Retina (tissue), 1 donor: ENCODE measurements at regions not wholly inside any gene's neighbourhood (a gene's known extent, or its start where the extent isn't known, plus 50 kb on each side); places are given as distances from the start of the nearest gene placed in this dataset.
"Not testable (repeated sequence)": the region's sequence is repeated elsewhere in the genome, so short reads cannot be mapped to it uniquely, and the experiment has no call there.

Experiments used
- DNase-seq: peaks from one replicate; pipeline ENCODE4 v3.0.0-alpha.2; 2016

DNA sequence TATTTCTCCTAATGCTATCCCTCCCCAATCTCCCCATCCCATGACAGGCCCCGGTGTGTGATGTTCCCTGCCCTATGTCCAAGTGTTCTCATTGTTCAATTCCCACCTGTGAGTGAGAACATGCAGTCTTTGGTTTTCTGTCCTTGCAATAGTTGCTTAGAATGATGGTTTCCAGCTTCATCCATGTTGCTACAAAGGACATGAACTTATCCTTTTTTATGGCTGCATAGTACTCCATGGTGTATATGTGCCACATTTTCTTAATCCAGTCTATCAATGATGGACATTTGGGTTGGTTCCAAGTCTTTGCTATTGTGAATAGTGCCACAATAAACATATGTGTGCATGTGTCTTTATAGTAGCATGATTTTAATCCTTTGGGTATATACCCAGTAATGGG lies 51.3 kb upstream of the RIOK2 start:
- DNase-seq = not testable (repeated sequence)

DNA sequence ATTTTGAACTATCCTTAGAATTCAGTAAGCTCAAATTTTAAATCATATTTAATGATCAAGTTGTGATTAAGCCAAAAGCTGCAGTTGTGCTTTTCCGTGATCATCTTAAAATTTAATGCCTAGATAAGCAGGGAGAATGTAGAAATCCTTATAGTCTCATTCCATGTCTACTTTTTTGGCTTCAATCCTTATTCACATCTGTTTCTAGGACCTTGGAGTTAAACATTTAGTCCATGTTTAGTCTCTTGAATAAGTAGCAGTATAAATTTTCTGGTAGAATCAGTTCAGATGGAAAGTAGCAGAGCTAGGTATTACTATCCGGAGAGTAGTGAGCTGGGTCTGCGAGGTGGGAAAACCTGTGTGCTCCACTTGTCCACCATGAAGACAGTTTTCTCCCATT lies 59.3 kb upstream of the RIOK2 start:
- DNase-seq = no peak

DNA sequence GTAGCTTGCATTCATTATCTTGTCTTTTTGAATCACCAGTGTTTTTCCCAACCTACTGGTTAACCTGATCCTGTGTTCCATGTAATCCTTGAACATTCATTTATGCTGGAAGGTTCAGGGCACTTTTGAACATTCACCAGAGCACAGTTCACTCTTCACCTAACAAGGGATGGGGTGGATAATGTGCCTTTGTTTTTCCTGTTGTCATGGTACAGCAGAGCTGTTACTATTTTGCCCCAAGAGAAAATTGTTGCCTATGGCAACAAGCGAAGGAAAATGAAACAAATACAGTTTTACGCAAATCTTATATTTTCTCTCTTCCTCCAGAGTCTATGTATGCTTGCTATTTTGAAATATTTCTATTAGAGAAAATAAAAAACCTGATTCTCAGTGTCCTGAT lies 60.3 kb upstream of the RIOK2 start:
- DNase-seq = no peak

DNA sequence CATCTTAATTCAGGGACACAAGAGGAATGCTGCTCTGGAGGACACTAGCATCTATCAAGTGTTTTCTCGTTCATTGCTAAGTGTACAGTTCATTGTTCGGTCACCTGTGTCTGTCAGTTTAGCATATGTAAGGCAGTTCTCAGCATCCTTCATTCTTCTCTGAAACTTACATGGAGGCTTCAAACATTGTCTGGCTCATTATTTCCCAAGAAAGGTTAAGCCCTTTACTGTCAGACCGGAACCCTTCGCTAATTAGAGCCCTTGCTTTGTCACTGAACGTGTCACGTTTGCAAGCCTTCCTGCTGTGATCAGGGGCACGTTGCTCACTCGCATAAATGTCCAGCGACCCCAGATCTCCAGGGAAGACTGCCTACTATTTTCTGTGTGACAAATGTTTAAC lies 62.3 kb upstream of the RIOK2 start:
- DNase-seq = peak; percentile 75

DNA sequence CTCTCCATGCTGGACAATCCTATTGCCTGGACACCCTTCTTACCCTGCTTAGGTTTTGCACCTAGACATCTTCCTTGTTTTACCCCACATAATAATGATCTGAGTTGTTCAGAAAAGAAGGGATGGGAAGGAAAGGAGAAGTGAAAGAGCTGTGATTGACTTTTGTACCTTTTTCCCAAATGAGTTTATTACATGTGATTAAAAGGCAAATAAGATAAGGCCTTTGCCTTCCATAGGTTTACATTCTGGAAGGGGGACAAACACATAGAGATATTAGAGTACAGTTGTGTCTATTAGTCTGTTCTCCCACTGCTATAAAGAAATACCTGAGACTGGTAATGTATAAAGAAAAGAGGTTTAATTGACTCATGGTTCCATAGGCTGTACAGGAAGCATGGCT lies 67.1 kb upstream of the RIOK2 start:
- DNase-seq = no peak

DNA sequence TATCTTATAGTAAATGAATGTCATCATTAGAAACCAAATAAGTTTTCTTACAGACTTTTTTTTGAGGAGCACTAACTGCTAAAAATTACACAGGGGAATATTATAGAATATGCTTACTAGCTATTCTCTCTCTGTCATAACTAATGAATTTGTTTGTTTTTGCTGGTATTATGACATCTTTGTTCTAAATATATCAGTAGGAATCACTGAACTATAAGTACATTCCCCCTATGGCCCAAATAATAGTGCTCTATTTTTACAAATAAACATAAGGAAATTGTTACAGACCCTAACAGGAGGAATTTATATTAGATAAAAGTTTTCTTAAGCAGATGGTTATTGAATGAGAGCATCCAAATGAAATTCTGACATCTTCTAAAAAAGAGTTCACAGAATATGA lies 83.0 kb upstream of the RIOK2 start:
- no peak for DNase-seq

DNA sequence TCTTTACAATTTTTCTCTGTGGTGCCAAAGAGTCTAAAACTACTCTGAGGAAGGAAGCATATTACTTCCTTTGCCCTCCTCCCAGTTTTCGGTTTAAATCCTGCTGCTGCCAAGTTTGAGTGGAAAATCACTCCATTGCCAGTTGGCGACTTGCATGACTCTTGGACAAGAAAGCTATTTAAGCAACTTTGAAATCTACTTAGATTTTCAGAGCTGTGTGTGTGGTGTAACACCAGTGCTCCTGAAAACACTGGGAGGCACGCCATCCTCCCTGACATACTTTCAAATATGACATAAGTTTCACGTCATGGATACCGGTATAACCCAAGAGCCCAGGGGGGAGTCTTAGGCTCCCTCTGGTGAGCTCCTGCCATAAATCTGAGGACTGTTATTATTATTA lies 83.5 kb upstream of the RIOK2 start:
- DNase-seq = no peak

DNA sequence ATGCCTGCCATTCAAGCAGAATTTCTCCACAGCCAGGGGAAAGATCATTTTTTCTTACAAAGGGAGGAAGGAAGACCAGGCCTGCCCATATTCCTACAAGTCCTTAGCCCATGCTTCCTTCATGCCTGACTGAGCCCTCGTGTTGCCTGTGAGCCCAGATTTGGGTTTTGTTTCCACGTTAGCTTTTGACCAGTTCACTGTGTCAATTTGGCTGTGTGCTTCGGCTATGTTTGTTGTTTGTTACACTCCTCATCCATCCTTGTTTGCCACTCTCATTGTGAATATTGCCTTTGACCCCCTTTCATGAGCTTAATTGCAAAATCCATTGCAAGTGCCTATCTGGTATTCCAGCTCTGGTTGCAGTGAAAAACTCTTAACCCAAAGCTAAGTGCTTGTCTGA lies 84.7 kb upstream of the RIOK2 start:
- no peak for DNase-seq

DNA sequence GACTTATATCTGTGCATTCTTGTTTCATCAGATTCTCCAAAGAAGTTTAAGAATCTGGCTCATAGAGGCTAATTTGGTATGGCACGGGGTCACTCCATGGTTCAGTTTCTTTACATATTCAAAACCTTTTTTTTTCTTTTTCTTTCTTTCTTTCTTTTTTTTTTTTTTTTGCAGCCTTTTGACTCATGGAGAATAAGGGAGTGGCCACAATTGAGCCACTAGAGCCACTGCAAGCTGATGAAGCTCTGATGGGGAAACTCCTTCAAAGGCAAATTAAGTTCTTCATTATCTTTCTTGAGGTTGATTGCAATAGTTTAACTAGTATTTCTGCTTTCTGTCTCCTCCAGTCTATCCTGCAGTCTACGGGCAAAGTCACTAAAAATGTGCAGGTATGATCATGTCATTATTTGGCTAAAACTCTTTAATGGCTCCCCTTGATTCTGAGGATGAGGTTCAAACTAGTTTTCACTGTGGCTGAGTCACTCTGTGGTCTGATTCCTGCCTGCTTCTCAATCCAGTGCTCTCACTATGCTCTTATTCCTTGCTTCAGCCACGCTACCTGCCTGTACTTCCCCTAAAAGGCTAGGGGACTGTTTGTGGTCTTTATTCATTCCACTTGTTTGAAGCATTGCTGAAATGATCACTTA lies 93.5 kb upstream of the RIOK2 start:
- DNase-seq = no peak

DNA sequence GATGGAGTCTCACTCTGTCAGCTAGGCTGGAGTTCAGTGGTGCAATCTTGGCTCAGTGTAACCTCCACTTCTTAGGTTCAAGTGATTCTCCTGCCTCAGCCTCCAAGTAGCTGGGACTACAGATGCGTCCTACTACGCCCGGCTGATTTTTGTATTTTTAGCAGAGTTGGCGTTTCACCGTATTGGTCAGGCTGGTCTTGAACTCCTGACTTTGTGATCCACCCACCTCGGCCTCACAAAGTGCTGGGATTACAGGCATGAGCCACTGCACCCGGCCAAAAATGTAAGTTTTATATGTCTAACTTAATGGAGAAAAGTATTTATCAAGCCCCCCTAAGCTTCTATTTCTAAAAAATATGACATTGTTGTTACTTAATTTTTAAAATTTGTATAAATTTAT lies 98.2 kb upstream of the RIOK2 start:
- no peak for DNase-seq

DNA sequence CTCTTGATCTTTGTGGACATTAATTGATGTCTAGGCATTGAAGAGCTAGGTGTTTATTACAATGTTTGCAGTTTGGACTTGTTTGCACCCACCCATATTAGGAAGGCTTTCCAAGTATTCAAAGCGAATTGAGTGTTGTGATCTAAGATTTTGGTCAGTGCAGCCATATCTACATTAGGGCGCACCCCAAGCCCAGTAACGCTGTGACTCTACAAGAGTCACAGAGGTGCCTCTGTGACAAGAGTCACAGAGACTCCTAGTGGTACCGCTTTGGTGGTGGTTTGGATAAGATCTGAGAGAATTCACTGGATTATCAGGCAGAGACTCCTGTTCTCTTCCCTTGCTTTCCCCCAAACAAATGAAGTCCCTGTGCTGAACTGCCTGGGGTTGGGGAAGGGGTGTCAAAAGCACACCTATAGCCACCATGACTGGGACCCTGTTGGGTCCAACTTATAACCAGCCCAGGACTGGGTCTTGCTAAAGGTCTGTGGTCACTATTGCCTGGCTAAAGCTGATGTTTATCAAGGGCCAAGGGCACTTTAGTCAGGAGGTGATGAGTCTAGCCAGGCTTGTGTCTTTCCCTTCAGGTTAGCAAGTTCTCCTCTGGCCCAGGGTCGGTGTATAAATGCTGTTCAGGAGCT lies 114.1 kb upstream of the RIOK2 start:
- peak; percentile 36 for DNase-seq

DNA sequence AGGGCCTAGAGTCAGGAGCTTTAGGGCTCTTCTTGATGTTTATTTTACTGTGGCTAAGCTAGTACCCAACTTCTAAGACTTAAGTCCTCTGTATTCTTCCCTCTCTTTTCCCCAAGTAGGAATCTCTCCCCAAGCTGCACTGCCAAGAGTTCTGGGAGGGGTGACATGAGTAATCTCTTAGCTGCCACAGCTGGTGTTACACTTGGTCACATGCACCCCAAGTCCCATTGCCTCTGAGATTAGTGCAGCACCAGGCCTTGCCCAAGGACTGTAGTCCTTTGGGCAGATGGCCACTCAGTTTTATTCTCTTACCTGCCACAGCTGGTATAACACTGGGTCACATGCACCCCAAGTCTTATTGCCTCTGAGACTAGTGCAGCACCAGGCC lies 114.7 kb upstream of the RIOK2 start:
- DNase-seq = no peak

DNA sequence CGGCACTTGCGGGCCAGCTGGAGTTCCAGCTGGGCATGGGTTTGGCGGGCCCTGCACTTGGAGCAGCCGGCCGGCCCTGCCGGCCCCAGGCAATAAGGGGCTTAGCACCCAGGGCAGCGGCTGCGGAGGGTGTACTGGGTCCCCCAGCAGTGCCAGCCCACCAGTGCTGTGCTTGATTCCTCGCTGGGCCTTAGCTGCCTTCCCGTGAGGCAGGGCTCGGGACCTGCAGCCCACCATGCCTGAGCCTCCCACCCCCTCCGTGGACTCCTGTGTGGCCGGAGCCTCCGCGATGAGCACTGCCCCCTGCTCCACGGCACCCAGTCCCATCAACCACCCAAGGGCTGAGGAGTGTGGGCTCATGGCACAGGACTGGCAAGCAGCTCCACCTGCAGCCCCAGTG lies 118.1 kb upstream of the RIOK2 start:
- DNase-seq = not testable (repeated sequence)

DNA sequence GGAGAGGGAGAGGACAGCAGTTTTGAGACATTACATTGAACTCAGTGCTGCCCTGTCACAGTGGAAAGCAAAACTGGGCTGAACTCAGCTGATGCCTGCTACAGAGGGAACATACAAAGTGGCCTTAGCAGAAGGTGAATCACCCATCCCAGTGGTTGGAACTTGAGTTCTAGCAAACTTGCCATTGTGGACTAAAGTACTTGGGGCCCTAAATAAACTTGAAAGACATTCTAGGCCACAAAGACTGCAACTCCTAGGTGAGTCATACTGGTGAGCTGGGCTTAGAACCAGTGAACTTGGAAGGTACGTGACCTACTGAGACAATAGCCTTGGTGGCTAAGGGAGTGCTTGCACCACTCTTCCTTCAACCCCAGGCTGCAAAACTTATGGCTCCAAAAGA lies 155.7 kb upstream of the RIOK2 start:
- no peak for DNase-seq

DNA sequence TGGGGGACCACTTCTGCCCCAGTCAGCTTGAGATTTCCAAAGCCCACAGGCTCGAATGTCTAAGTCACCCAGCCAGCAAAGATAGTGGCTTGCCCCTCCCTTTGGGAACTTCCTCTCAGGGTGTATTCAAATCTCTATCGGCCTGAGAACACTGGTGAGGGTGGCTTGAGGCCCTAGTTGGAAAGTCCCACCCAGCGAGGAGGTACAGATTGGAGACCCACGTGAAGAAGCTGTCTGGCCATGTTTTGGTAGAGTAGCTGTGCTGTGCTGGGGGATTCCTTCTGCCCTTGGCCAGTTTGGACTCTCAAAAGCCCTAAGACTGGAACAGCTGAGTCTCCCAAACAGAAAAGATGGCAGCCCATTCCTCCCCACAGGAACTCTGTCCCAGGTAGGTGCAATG lies 172.7 kb upstream of the RIOK2 start:
- DNase-seq = no peak

DNA sequence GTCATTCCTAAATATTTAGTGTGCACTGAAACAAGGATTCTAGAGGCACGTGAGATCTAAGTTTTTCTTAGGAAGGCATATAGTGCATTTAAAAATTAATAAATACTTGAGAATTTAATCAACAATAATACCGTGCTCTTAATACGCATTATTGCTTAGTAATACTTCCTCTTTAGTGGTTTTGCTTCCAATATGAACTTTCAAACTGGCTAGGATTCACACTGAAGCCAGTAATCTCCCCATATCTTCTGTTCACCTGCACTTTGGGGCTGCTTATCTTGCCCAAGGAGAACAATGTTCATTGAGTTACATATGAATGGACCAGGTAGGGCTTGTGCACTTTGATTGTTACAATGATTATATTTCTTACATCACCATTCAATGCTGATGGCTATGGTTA lies 180.5 kb upstream of the RIOK2 start:
- DNase-seq = no peak

DNA sequence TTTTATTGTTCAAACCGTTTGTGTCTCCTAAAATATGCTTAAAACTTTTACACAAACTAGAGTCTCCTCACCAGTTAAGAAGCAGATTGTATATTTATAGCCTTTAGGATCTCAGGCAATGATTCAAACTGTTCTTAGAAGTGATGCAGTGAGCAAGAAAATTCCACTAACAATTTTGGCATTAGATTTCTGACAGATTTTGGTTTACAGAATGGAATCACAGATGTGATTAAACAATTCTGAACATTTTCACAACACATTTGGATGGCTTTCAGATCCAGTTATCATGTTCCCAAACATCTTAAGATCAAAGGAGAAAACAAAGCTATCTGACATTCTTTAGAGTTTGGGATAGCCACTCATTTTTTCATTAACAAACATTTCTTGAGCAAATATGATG lies 181.7 kb upstream of the RIOK2 start:
- DNase-seq = no peak

DNA sequence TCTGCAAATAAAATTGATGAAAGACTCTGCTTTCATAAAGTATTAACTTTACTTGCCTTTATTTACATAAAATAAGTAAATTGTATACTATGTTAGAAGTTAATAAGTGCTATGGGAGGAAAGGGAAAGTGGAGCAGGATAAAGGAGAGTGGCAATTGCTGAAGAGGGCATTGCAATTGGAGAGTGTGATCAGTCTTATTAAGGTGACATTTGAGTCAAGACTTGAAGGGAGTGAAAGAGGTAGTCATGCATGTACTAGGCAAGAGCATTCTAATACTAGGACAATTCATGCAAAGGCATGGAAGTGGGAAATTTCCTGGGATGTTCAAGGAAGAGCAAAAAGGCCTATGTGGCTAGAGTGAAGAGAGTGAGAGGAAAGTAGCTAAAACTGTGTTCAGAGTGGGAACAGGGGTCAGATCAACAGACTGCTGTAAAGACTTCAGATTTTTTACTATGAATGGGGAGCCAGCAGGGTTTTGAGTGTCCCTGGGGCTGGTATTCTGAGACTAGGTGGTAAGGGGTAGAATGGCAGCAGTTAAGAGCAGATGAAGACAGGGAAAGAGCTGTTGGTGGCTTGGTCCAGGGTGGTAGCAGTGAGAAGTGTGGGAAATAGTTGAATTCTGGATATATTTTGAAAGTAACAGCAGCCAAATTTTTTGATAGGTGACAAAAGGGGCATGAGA lies 182.3 kb upstream of the RIOK2 start:
- no peak for DNase-seq

DNA sequence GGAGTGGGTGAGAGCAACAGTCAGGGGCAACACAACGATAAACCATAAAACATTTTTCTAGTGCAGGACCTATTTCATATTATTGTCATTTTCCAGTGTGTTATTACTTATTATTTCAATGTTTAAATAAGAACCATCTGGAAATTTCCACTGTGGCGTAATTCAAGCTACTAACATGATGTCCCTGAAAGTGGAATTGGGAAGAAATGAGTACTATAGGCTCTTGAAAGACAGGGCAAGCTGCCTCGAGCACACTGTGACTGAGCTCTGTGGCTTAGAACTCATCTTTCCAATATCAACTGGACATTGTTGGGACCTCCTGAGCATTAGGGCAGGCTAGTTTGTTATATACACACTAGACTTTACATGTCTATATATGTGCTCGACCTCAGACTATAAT lies 182.9 kb upstream of the RIOK2 start:
- no peak for DNase-seq

DNA sequence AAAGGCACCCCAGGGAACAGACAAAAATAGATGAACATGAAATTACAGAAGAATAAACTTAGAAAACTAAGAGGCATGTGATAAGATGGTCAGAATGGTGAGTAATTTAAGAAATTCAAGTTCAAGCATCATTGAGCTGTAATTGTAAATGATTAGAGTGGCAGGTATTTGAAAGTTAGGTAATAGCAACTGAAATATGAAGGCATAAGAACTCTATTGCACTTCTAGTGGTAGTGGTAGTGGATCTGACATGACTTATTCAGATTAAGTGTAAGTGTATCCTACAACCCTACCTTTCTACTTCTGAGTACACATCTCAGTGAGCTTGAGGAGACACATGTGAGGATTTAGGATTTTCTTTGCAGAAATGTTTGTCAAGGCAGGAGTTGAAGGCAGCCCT lies 192.9 kb upstream of the RIOK2 start:
- DNase-seq = no peak

DNA sequence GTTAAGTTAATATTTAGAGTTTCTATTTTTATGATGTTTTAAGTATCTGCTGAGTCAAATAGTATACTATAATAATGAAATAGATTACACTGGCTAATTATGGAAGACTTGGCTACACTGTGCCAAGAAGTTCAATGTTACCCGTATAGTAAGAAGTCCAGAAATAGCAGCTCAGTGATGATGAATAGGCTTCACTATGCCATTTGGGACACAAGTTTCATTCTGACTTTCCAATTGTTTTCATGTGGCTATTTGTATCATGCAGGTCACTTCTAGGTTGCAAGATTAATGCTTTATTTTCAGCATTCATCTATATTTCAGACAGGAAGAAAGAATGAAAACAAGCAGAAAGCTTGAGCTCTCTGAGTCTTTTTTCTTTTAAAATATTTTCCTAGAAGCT lies 194.5 kb upstream of the RIOK2 start:
- no peak for DNase-seq

DNA sequence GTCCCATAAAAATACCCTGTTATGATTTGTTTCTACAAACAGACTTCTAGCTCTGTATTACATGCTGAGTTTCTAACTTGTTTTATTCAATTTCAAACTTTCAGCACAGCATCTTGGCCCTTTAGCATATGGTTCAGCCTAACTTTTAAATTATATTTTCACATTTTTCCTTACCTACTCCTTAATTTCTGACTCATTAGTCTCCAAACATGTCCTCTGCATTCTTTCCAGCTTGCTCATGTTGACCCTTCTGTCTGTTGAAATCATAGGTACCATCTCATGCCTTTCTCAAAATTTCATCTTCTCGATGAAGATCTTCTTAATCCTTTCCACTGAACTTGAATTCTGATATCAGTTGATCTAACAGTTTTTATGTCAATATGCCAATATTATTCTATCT lies 200.9 kb upstream of the RIOK2 start:
- no peak for DNase-seq

DNA sequence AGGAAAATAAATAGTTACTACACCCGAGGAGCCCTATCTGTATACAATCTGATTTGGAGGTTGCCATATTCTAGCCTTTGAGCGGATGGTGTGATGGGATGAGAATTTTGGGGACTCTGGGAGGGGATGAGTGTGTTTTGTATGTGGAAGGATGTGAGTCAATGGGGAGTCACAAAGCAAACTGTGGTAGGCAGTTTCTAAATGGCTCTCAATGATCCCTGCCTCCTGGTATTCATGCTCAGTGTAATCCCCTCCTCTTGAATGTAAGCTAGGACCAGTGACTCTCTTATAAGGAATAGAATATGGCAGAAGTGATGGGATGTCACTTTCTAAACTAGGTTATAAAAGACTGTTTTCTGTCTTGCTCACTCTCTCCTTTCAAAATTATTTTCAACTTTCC lies 205.7 kb upstream of the RIOK2 start:
- no peak for DNase-seq

DNA sequence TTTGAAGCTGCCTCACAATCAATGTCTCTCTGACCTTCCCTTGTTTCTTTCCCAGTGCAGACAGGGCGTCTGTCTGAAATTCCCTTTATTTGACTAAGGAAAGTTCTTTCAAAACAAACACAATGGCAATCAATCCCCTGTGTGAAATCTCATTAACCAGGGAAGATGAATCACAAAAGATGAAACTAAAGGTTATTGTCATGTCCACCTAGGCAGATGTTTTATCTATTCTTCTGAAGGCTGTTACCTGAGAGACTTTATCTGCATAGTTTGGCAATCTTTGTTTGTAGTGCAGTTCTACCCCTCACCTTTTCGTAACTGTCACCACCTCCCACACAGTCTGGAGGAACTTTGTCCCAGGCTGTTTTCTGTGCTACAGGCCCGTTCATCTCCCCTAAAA lies 217.5 kb upstream of the RIOK2 start:
- no peak for DNase-seq

DNA sequence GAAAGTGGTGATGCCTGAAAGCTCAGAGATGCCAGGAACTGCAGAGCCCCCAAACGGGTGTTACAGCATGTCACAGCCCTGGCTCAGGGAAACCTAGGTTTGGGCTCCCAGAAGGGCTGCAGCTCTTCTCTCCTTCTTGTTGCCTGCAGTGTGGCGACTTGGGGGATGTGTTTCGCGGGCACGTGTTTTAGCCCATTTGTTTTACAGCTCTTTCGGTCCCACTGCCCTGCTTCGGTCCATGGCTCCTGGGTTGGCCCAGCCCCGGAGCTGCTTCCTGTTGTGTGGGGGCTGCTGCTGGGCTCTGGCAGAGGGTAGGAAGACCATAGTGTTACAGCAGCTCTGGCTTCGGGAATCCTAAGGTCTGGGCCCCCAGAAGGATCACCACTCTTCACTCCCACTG lies 222.9 kb upstream of the RIOK2 start:
- DNase-seq = no peak
